ACC112 (cell line): ENCODE measurements at regions not wholly inside any gene's neighbourhood (a gene's known extent, or its start where the extent isn't known, plus 50 kb on each side); places are given as distances from the start of the nearest gene placed in this dataset.
"Not testable (repeated sequence)": the region's sequence is repeated elsewhere in the genome, so short reads cannot be mapped to it uniquely, and the experiment has no call there.

Experiments
- H2AFZ ChIP-seq: fragments of 200-600 bp; sonication (generic); one replicate; pipeline ENCODE4 v1.6.0; 2017; ENCODE audit warnings: antibody characterized with exemption, low read length; ENCODE audit not compliant: unreplicated experiment
- H3K27ac ChIP-seq: fragments of 200-600 bp; sonication (generic); 2 replicates; pipeline ENCODE4 v1.5.1; 2014; ENCODE audit warnings: low read depth, mild to moderate bottlenecking, antibody characterized with exemption, low read length, moderate library complexity
- H3K27me3 ChIP-seq: fragments of 200-600 bp; sonication (generic); 2 replicates; pipeline ENCODE4 v1.6.1; 2014; ENCODE audit warnings: mild to moderate bottlenecking, antibody characterized with exemption, low read length, moderate library complexity, mixed read lengths; ENCODE audit not compliant: insufficient read depth
- H3K36me3 ChIP-seq: fragments of 200-600 bp; sonication (generic); 2 replicates; pipeline ENCODE4 v1.6.1; 2016; ENCODE audit warnings: mild to moderate bottlenecking, antibody characterized with exemption, low read length, moderate library complexity, mixed read lengths; ENCODE audit not compliant: insufficient read depth
- H3K4me1 ChIP-seq: fragments of 200-600 bp; sonication (generic); one replicate; pipeline ENCODE4 v1.6.1; 2016; ENCODE audit warnings: low read length, mixed read lengths; ENCODE audit not compliant: insufficient read depth, unreplicated experiment, control insufficient read depth
- H3K4me3 ChIP-seq: fragments of 200-600 bp; sonication (generic); 2 replicates; pipeline ENCODE4 v1.5.1; 2014; ENCODE audit warnings: mild to moderate bottlenecking, low read depth, low read length
- H3K79me2 ChIP-seq: fragments of 200-600 bp; sonication (generic); one replicate; pipeline ENCODE4 v1.6.0; 2016; ENCODE audit warnings: low read length; ENCODE audit not compliant: control insufficient read depth, unreplicated experiment, insufficient read depth

DNA sequence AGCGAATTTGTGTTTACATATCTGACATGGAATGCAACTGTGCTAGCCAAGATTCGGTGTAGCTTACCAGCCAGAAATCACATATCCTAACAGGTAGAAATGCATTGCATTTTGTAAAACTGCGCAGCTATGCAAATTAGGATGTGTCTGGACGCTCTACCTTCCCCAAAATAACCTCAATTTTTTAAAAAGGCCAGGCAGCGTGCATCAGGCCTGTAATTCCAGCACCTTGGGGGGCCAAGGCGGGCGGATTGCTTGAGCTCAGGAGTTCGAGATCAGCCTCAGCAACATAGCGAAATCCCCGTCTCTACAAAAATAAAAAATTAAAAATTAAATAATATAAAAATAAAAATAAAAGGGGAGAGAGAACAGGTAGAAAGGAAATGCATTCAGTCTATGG lies 305.0 kb downstream of the TYW1 start:
- no peaks in the 10 kb centered on the region for H3K27me3 ChIP-seq

GRCh38 chr7:67302113-67303039 lies 305.7 kb downstream of the TYW1 start:
- Histone ChIP-seq H3K27ac (peak overlapping the region; percentile 87), H3K27me3 (no peaks in the 10 kb centered on the region), H3K4me3 (peak overlapping the region; percentile 89), H3K79me2 (peaks cover 18% of the 10 kb centered on the region), H2AFZ (peak overlapping the region; percentile 94), H3K36me3 (no peaks in the 10 kb centered on the region), H3K4me1 (peaks cover 8% of the 10 kb centered on the region)

More for the DNA sequence above, 305.0 kb downstream of the TYW1 start:
- peaks cover 8% of the 10 kb centered on the region for H3K4me1 ChIP-seq
- H2AFZ ChIP-seq, result no peak overlapping the region
- H3K36me3 ChIP-seq, result no peaks in the 10 kb centered on the region
- peak overlapping the region; percentile 89 for H3K4me3 ChIP-seq
- H3K79me2 ChIP-seq, result peaks cover 18% of the 10 kb centered on the region
- H3K27ac ChIP-seq, result peak overlapping the region; percentile 87

- not testable (repeated sequence) for H3K36me3 ChIP-seq, H3K4me1 ChIP-seq, H3K27me3 ChIP-seq, H3K27ac ChIP-seq, H2AFZ ChIP-seq, H3K4me3 ChIP-seq
- peaks cover 18% of the 10 kb centered on the region for H3K79me2 ChIP-seq
Observed at GRCh38 chr7:67304846-67305245, 308.2 kb downstream of the TYW1 start.

GRCh38 chr7:67306331-67306730 lies 309.7 kb downstream of the TYW1 start:
- peaks cover 13% of the 10 kb centered on the region; the same call in 1 of the 2 replicates for H3K36me3 ChIP-seq
- H3K27me3 ChIP-seq, result no peaks in the 10 kb centered on the region
- H2AFZ ChIP-seq, result no peak overlapping the region
- H3K27ac ChIP-seq, result no peak overlapping the region
- H3K79me2 ChIP-seq, result peaks cover 15% of the 10 kb centered on the region
- H3K4me3 ChIP-seq, result no peak overlapping the region
- peaks cover 6% of the 10 kb centered on the region for H3K4me1 ChIP-seq

DNA sequence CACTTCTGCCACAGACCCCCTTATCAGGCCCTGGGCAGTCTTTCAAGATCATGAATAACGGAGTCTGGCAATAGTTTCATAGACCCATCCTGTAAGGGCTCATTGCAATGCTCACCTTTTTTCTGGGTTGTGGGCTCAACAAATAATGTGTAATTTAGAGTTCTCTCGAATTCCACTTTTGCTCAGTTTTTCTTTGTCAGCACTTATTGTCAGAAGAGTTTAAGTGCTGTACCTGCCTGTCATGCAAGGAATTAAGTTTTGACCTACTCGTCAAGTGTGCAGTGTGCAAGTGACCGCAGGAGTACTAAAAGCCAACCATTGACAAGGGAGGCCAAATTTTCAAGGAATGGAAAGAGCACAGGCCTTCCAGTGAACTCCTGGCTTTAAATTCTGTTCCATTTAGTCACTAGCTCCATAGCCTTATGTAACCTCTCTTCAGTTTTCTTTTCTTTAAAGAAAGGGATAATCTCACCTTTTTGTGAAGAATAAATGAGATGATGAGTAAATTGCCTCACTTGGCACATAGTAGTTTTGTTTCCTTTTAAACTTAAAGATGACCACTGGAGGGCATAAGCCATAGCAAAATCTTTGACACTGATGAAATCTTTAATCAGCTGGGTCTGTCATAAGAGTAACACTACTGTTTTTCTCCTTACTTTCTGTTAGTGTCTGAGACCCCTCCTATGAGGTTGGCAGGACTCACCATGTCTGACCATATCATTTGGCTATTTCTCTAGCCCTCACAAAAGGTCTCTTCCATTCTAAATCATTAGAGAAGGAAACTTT lies 313.3 kb downstream of the TYW1 start:
- H3K27me3 ChIP-seq, result no peaks in the 10 kb centered on the region
- H3K4me3 ChIP-seq, result no peak overlapping the region
- H3K36me3 ChIP-seq, result peaks cover 13% of the 10 kb centered on the region; the same call in 1 of the 2 replicates
- H2AFZ ChIP-seq, result no peak overlapping the region
- H3K4me1 ChIP-seq, result peaks cover 6% of the 10 kb centered on the region
- peaks cover 7% of the 10 kb centered on the region for H3K79me2 ChIP-seq
- no peak overlapping the region for H3K27ac ChIP-seq

DNA sequence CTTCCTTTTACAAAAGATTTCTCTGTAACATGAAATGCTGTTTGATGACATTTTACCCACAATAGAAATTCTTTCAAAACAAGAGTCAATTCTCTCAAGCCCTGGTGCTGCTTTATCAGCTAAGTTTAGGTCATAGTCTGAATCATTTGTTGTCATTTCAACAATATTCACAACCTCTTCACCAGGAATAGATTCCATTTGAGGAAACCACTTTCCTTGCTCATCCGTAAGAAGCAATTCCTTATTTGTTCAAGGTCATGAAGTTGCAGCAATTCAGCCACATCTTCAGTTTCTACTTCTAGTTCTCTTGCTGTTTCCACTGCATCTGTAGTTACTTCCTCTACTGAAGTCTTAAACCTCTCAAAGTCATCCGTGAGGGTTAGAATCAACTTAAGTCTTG lies 315.3 kb downstream of the TYW1 start:
- no peak overlapping the region for H2AFZ ChIP-seq
- no peaks in the 10 kb centered on the region for H3K79me2 ChIP-seq
- H3K27ac ChIP-seq, result no peak overlapping the region
- H3K27me3 ChIP-seq, result no peaks in the 10 kb centered on the region
- H3K4me3 ChIP-seq, result no peak overlapping the region
- H3K36me3 ChIP-seq, result peaks cover 13% of the 10 kb centered on the region; the same call in 1 of the 2 replicates
- no peaks in the 10 kb centered on the region for H3K4me1 ChIP-seq

- no peak overlapping the region for H2AFZ ChIP-seq
- no peaks in the 10 kb centered on the region for H3K79me2 ChIP-seq
- H3K4me1 ChIP-seq, result no peaks in the 10 kb centered on the region
- H3K4me3 ChIP-seq, result no peak overlapping the region
- H3K27me3 ChIP-seq, result no peaks in the 10 kb centered on the region
- H3K27ac ChIP-seq, result no peak overlapping the region
- peaks cover 13% of the 10 kb centered on the region; the same call in 1 of the 2 replicates for H3K36me3 ChIP-seq
Observed at GRCh38 chr7:67313213-67313612, 316.6 kb downstream of the TYW1 start.

GRCh38 chr7:67316902-67317301 lies 320.3 kb downstream of the TYW1 start:
- not testable (repeated sequence) for H3K36me3 ChIP-seq

DNA sequence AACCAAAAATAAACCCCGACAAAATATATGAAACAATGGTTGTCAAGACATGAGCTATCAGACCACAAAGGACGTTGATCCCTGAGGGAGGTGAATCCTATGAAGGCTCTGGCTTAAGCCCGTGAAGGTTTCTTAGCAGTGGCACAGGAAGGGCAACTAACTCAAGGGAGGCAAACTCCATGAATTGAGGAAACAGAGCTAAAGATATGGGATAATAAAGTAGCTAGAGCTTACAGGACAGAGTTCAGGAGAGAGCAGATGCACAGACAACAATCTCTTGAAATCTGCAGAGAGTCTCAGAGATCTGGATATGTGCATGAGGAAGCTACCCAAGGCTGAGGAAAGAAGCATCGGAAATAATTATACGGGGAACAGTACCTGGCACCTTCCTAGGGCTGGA lies 331.6 kb downstream of the TYW1 start:
- H3K4me3 ChIP-seq, H3K4me1 ChIP-seq, H3K27me3 ChIP-seq, H3K36me3 ChIP-seq, H2AFZ ChIP-seq, H3K27ac ChIP-seq, H3K79me2 ChIP-seq: not testable (repeated sequence)

More at GRCh38 chr7:67316902-67317301, 320.3 kb downstream of the TYW1 start:
- not testable (repeated sequence) for H3K79me2 ChIP-seq, H3K27ac ChIP-seq, H3K4me1 ChIP-seq, H3K4me3 ChIP-seq, H3K27me3 ChIP-seq, H2AFZ ChIP-seq

- H3K4me1 ChIP-seq, H3K4me3 ChIP-seq, H3K27me3 ChIP-seq, H3K27ac ChIP-seq, H2AFZ ChIP-seq, H3K36me3 ChIP-seq, H3K79me2 ChIP-seq: not testable (repeated sequence)
Observed at GRCh38 chr7:67335165-67335564, 338.5 kb downstream of the TYW1 start.
